ENCODE measurements at regions not wholly inside any gene's neighbourhood (a gene's known extent, or its start where the extent isn't known, plus 50 kb on each side); places are given as distances from the start of the nearest gene placed in this dataset.

DNA sequence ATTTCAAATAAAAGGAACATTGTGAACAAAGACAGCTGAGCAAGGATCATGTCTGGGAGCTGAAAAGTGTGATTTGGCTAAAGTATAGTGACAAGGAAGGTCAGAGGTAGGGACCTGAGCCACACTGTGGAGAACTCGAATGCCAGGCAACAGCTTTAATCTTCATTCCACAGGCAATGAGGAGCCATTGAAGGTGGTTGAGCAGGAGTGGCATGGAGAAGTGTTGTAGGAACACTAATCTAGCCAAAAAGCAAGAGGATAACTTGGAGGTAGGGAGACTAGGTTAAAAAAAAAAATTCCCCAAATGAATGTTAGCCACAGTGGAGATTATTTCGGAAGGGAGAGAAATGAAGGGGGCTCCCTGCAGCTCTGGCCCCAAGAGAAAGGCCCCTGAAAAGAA lies 286.9 kb downstream of the BCOR start:
- TF ChIP-seq, protein P1, sequence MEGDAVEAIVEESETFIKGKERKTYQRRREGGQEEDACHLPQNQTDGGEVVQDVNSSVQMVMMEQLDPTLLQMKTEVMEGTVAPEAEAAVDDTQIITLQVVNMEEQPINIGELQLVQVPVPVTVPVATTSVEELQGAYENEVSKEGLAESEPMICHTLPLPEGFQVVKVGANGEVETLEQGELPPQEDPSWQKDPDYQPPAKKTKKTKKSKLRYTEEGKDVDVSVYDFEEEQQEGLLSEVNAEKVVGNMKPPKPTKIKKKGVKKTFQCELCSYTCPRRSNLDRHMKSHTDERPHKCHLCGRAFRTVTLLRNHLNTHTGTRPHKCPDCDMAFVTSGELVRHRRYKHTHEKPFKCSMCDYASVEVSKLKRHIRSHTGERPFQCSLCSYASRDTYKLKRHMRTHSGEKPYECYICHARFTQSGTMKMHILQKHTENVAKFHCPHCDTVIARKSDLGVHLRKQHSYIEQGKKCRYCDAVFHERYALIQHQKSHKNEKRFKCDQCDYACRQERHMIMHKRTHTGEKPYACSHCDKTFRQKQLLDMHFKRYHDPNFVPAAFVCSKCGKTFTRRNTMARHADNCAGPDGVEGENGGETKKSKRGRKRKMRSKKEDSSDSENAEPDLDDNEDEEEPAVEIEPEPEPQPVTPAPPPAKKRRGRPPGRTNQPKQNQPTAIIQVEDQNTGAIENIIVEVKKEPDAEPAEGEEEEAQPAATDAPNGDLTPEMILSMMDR (IDR thresholded peaks at IDR 0.05), result no peak
- TF ChIP-seq POLR2A (IDR thresholded peaks at IDR 0.05) (no peak), POLR2AphosphoS5 (IDR thresholded peaks at IDR 0.05) (no peak), EP300 (IDR thresholded peaks at IDR 0.05; ENCODE audit: low read depth) (no peak)

All from transverse colon (tissue), 4 donors.